ENCODE measurements at regions not wholly inside any gene's neighbourhood (a gene's known extent, or its start where the extent isn't known, plus 50 kb on each side); places are given as distances from the start of the nearest gene placed in this dataset.

DNA sequence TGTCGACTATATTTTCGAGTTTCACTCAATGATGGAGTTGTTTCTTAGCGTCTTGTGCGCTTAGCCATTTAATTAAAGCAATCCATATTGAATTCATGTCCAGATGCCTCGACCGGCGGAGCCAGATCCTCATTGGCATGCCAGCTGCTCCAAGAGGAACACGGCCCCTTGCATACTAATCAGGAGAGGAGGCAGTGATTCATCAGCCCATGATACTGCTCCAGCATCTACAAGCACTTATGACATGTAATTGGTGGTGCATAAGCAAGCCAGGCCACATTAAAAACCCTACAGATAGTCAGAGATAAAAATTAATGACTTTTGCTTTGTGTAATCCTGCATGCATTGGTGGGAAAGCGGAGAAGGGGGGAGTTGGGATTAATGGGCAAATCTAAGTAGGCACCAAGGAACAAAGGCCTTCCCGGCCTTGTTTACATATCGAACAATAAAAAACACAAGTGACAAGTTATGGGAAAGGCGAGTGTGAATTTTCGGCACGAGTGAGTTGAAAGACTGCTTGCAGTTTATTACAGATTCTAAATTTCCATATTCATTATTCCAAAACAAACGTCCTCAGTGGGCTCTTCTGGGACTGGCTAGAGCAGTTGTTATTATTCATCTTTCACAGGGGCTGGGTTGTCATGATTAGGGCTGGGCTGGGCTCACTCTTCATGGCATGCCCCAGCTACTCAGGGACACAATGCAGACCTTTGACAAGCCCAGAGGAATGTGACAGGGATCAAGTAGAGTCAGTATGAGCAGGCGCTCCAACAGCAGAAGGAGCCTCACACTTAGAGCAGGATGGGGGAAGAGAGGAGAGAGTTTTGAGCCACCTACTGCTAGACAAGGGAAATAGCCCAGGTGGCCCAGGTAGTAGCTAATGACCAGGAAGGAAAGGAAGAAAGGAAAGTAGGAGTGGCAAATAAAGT is 281.7 kb upstream of the ZFHX3 start:
- no peaks in the 10 kb centered on the region for H3K36me3 ChIP-seq (ENCODE audit: control insufficient read depth, insufficient read depth, low read length, severe bottlenecking)
- H3K4me3 ChIP-seq (ENCODE audit: low read length), result no peak overlapping the region
- H3K9ac ChIP-seq (ENCODE audit: low read length), result no peak overlapping the region
- no peaks in the 10 kb centered on the region for H3K4me1 ChIP-seq (ENCODE audit: control insufficient read depth, insufficient read depth, low read length)
- H3K27me3 ChIP-seq (replicated peaks; ENCODE audit: control insufficient read depth, insufficient read depth, low read length), result no peaks in the 10 kb centered on the region
- peaks cover 3% of the 10 kb centered on the region for H3K9me3 ChIP-seq (ENCODE audit: control insufficient read depth, low read length)
- DNase-seq (ENCODE audit: low read depth), result no peak

- Histone ChIP-seq H3K36me3 (ENCODE audit: control insufficient read depth, insufficient read depth, low read length, severe bottlenecking) (no peaks in the 10 kb centered on the region), H3K9ac (ENCODE audit: low read length) (no peak overlapping the region), H3K4me1 (ENCODE audit: control insufficient read depth, insufficient read depth, low read length) (no peaks in the 10 kb centered on the region), H3K4me3 (ENCODE audit: low read length) (no peak overlapping the region), H3K27me3 (replicated peaks; ENCODE audit: control insufficient read depth, insufficient read depth, low read length) (no peaks in the 10 kb centered on the region), H3K9me3 (ENCODE audit: control insufficient read depth, low read length) (peaks cover 3% of the 10 kb centered on the region)
- no peak for DNase-seq (ENCODE audit: low read depth)
Observed at GRCh38 chr16:73326770-73327470, 279.0 kb upstream of the ZFHX3 start.

GRCh38 chr16:73326221-73326620 is 278.3 kb upstream of the ZFHX3 start:
- H3K4me3 ChIP-seq (ENCODE audit: low read length), result no peak overlapping the region
- no peaks in the 10 kb centered on the region for H3K27me3 ChIP-seq (replicated peaks; ENCODE audit: control insufficient read depth, insufficient read depth, low read length)
- no peak for DNase-seq (ENCODE audit: low read depth)
- H3K9me3 ChIP-seq (ENCODE audit: control insufficient read depth, low read length), result peaks cover 3% of the 10 kb centered on the region
- no peak overlapping the region for H3K9ac ChIP-seq (ENCODE audit: low read length)
- H3K36me3 ChIP-seq (ENCODE audit: control insufficient read depth, insufficient read depth, low read length, severe bottlenecking), result no peaks in the 10 kb centered on the region
- no peaks in the 10 kb centered on the region for H3K4me1 ChIP-seq (ENCODE audit: control insufficient read depth, insufficient read depth, low read length)

- H3K27me3 ChIP-seq (replicated peaks; ENCODE audit: control insufficient read depth, insufficient read depth, low read length), result no peaks in the 10 kb centered on the region
- no peaks in the 10 kb centered on the region for H3K4me1 ChIP-seq (ENCODE audit: control insufficient read depth, insufficient read depth, low read length)
- no peak overlapping the region for H3K9ac ChIP-seq (ENCODE audit: low read length)
- H3K36me3 ChIP-seq (ENCODE audit: control insufficient read depth, insufficient read depth, low read length, severe bottlenecking), result no peaks in the 10 kb centered on the region
- peaks cover 3% of the 10 kb centered on the region for H3K9me3 ChIP-seq (ENCODE audit: control insufficient read depth, low read length)
- DNase-seq (ENCODE audit: low read depth), result no peak
- H3K4me3 ChIP-seq (ENCODE audit: low read length), result no peak overlapping the region
Observed at GRCh38 chr16:73323880-73324279, 276.0 kb upstream of the ZFHX3 start.

- Histone ChIP-seq H3K4me1 (ENCODE audit: control insufficient read depth, insufficient read depth, low read length) (no peaks in the 10 kb centered on the region), H3K27me3 (replicated peaks; ENCODE audit: control insufficient read depth, insufficient read depth, low read length) (no peaks in the 10 kb centered on the region), H3K9ac (ENCODE audit: low read length) (no peak overlapping the region), H3K4me3 (ENCODE audit: low read length) (no peak overlapping the region), H3K9me3 (ENCODE audit: control insufficient read depth, low read length) (peaks cover 3% of the 10 kb centered on the region), H3K36me3 (ENCODE audit: control insufficient read depth, insufficient read depth, low read length, severe bottlenecking) (no peaks in the 10 kb centered on the region)
- DNase-seq (ENCODE audit: low read depth), result no peak
Observed at GRCh38 chr16:73322856-73323255, 274.9 kb upstream of the ZFHX3 start.

DNA sequence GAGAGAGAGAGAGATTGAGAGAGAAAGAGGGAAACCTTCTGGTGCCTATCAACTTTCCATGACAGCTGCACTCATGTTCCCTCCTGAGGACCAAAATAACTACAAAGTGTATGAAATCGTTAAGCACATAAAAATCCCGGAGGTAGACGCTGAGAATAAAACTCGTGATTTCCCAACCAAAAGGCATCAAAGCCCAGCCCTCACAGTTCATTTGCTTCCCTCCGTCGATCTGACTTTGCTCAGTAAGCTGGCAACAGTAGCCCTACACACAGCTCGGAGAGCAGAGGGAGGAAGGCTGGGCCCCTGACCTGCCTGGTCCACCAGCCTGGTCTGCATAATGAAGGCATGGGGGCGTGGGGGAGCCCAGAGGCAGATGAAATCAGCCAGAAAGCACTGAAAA is 273.9 kb upstream of the ZFHX3 start:
- H3K36me3 ChIP-seq (ENCODE audit: control insufficient read depth, insufficient read depth, low read length, severe bottlenecking), result no peaks in the 10 kb centered on the region
- no peak overlapping the region for H3K9ac ChIP-seq (ENCODE audit: low read length)
- H3K4me1 ChIP-seq (ENCODE audit: control insufficient read depth, insufficient read depth, low read length), result no peaks in the 10 kb centered on the region
- no peak for DNase-seq (ENCODE audit: low read depth)
- no peaks in the 10 kb centered on the region for H3K27me3 ChIP-seq (replicated peaks; ENCODE audit: control insufficient read depth, insufficient read depth, low read length)
- H3K4me3 ChIP-seq (ENCODE audit: low read length), result no peak overlapping the region
- H3K9me3 ChIP-seq (ENCODE audit: control insufficient read depth, low read length), result peaks cover 3% of the 10 kb centered on the region

DNA sequence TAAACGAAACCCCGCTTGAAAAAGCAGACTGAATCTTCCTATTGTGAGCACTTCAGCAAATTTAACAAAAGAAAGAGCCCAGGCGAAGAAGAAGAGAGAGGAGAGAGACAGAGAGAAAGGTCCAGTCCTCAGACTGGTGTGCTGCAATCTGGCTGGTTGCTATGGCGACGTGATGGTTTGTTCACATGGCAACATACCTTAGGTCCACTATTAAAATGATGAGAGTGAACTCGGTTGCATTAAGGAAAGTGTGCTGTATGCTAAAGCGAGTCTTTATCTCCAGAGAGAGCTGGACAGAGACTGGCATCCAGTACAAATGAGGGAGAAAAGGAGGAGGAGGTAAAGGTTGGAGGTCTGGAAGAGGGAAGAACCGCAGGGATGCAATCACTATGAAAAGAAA is 271.8 kb upstream of the ZFHX3 start:
- Histone ChIP-seq H3K9ac (ENCODE audit: low read length) (no peak overlapping the region), H3K4me3 (ENCODE audit: low read length) (no peak overlapping the region), H3K9me3 (ENCODE audit: control insufficient read depth, low read length) (no peaks in the 10 kb centered on the region), H3K27me3 (replicated peaks; ENCODE audit: control insufficient read depth, insufficient read depth, low read length) (no peaks in the 10 kb centered on the region), H3K36me3 (ENCODE audit: control insufficient read depth, insufficient read depth, low read length, severe bottlenecking) (no peaks in the 10 kb centered on the region), H3K4me1 (ENCODE audit: control insufficient read depth, insufficient read depth, low read length) (no peaks in the 10 kb centered on the region)
- no peak for DNase-seq (ENCODE audit: low read depth)

DNA sequence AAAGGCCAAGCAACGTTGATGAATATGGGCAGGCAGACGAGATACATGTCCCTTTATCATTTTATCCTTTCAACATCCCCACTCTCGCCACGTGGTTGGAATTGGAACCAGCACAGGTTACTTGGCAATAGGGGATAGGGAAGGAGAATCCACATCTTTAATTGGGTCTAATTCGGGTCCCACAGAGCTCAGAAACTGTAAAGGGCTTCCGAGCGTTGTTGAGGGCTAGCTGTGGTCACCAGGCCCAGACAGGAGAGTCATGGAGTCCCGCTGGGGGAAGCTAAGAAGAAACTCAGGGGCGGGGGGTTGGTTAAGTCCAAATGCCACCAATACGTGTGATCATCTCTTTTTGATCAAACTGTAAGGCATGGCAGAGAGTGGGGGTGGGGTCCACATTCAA is 271.3 kb upstream of the ZFHX3 start:
- DNase-seq (ENCODE audit: low read depth), result no peak
- H3K36me3 ChIP-seq (ENCODE audit: control insufficient read depth, insufficient read depth, low read length, severe bottlenecking), result no peaks in the 10 kb centered on the region
- H3K9ac ChIP-seq (ENCODE audit: low read length), result no peak overlapping the region
- no peaks in the 10 kb centered on the region for H3K9me3 ChIP-seq (ENCODE audit: control insufficient read depth, low read length)
- no peaks in the 10 kb centered on the region for H3K27me3 ChIP-seq (replicated peaks; ENCODE audit: control insufficient read depth, insufficient read depth, low read length)
- H3K4me1 ChIP-seq (ENCODE audit: control insufficient read depth, insufficient read depth, low read length), result no peaks in the 10 kb centered on the region
- H3K4me3 ChIP-seq (ENCODE audit: low read length), result no peak overlapping the region

- no peaks in the 10 kb centered on the region for H3K9me3 ChIP-seq (ENCODE audit: control insufficient read depth, low read length)
- H3K36me3 ChIP-seq (ENCODE audit: control insufficient read depth, insufficient read depth, low read length, severe bottlenecking), result no peaks in the 10 kb centered on the region
- no peaks in the 10 kb centered on the region for H3K27me3 ChIP-seq (replicated peaks; ENCODE audit: control insufficient read depth, insufficient read depth, low read length)
- no peak overlapping the region for H3K4me3 ChIP-seq (ENCODE audit: low read length)
- no peaks in the 10 kb centered on the region for H3K4me1 ChIP-seq (ENCODE audit: control insufficient read depth, insufficient read depth, low read length)
- no peak overlapping the region for H3K9ac ChIP-seq (ENCODE audit: low read length)
- no peak for DNase-seq (ENCODE audit: low read depth)
Observed at GRCh38 chr16:73317321-73317857, 269.5 kb upstream of the ZFHX3 start.

- DNase-seq (ENCODE audit: low read depth), result no peak
- Histone ChIP-seq H3K36me3 (ENCODE audit: control insufficient read depth, insufficient read depth, low read length, severe bottlenecking) (no peaks in the 10 kb centered on the region), H3K27me3 (replicated peaks; ENCODE audit: control insufficient read depth, insufficient read depth, low read length) (no peaks in the 10 kb centered on the region), H3K4me1 (ENCODE audit: control insufficient read depth, insufficient read depth, low read length) (no peaks in the 10 kb centered on the region), H3K9ac (ENCODE audit: low read length) (no peak overlapping the region), H3K9me3 (ENCODE audit: control insufficient read depth, low read length) (no peaks in the 10 kb centered on the region), H3K4me3 (ENCODE audit: low read length) (no peak overlapping the region)
Observed at GRCh38 chr16:73315645-73316044, 267.7 kb upstream of the ZFHX3 start.

DNA sequence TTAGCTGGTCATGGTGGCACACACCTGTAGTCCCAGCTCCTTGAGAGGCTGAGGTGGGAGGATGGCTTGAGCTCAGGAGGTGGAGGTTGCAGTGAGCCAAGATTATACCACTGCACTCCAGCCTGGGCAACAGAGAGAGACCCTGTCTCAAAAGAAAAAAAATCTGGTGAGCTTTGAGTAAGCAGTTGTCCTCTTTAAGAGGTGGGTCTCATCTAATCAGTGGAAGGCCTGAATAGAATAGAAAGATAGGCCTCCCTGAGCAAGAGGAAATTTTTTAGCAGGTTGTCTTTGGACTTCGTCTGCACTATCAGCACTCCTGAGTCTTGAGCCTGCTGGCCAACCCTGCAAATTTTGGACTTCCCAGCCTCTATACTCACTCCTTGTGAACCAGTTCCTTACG is 266.0 kb upstream of the ZFHX3 start:
- Histone ChIP-seq H3K4me1 (ENCODE audit: control insufficient read depth, insufficient read depth, low read length) (no peaks in the 10 kb centered on the region), H3K9ac (ENCODE audit: low read length) (no peak overlapping the region), H3K9me3 (ENCODE audit: control insufficient read depth, low read length) (no peaks in the 10 kb centered on the region), H3K4me3 (ENCODE audit: low read length) (no peak overlapping the region), H3K36me3 (ENCODE audit: control insufficient read depth, insufficient read depth, low read length, severe bottlenecking) (no peaks in the 10 kb centered on the region), H3K27me3 (replicated peaks; ENCODE audit: control insufficient read depth, insufficient read depth, low read length) (no peaks in the 10 kb centered on the region)
- DNase-seq (ENCODE audit: low read depth), result no peak

All from adipocyte (in vitro differentiated cells).